Kidney epithelial cell (primary cell): ENCODE measurements at regions not wholly inside any gene's neighbourhood (a gene's known extent, or its start where the extent isn't known, plus 50 kb on each side); places are given as distances from the start of the nearest gene placed in this dataset.
A peak's percentile ranks its signal among the peaks of the same experiment; 100 is the strongest.
"Not testable (repeated sequence)": the region's sequence is repeated elsewhere in the genome, so short reads cannot be mapped to it uniquely, and the experiment has no call there.

Source experiments
- DNase-seq: peaks from one replicate; pipeline ENCODE4 v3.0.0-alpha.2; 2010; ENCODE audit warnings: low read depth
- H3K27me3 ChIP-seq: 2 replicates; pipeline ENCODE4 v1.6.0; 2011; ENCODE audit warnings: low read length; ENCODE audit not compliant: control insufficient read depth, insufficient read depth
- H3K36me3 ChIP-seq: 2 replicates; pipeline ENCODE4 v1.5.1; 2011; ENCODE audit warnings: low read length; ENCODE audit not compliant: control insufficient read depth, insufficient read depth
- H3K4me3 ChIP-seq: 2 replicates; pipeline ENCODE4 v1.5.1; 2011; ENCODE audit warnings: low read depth, mild to moderate bottlenecking, control low read depth, low read length
- CTCF ChIP-seq: IDR thresholded peaks from 2 replicates; pipeline ENCODE4 v1.5.1; 2011; ENCODE audit warnings: mild to moderate bottlenecking, moderate library complexity, low read length, control low read depth, inconsistent platforms; ENCODE audit not compliant: insufficient read depth, poor library complexity, severe bottlenecking

DNA sequence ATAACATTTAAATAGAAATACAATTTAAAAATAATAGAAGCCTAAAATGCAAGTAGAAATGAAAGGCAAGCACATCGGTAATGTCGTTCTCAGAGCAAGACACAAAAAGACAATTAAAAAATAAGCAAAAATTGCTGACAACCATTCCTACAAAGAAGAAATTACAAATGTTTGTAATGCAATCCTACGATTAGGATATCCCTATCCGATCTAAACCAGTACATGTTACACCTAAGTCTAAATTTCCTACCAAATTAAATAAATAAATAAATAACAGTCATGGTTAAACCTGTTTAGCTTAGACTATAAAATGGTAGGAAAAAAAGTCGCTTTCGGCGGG is 90.0 kb downstream of the ANXA2R start:
- Histone ChIP-seq H3K36me3 (no peaks in the 10 kb centered on the region), H3K4me3 (no peak overlapping the region), H3K27me3 (no peaks in the 10 kb centered on the region)
- DNase-seq: no peak
- no peak for TF ChIP-seq CTCF

DNA sequence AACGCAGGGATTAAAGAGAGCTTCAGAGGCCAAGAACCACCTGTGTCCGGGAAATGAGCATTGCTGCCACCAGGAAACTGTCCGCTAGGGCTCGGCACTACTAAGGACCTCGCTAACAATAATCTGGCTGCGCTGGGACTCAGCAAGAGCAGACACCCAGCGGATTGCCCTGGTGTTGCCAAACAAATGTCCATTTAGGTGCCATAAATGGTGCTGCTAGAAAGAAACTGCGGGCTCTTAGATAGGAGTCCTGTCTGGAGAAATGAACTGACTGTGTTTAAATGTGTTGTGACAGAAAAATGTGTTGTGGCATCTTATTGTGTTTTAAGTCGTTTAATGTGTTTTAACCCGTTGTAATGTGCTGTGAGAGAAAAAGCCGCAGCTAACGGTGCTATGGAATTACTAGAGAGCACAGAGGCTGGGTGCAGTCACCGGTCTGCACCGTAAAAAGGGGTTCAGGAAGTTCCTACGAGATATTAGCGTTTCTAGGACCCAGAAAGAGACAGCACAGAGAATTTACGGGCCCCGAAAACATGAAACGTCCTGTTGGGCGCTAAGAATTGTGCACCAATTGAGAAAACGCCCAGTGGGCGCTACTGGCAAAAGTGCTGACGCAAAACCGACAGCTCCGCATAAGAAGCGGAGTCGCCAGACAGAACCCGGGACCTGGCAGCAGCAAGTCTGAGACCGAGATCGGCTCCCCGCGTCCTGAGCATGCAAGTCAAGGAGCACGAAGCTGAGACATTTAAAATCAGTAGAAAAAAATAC is 90.6 kb downstream of the ANXA2R start:
- no peaks in the 10 kb centered on the region for H3K36me3 ChIP-seq
- DNase-seq: no peak
- no peak overlapping the region for H3K4me3 ChIP-seq
- TF ChIP-seq CTCF: peak; percentile 31
- H3K27me3 ChIP-seq: no peaks in the 10 kb centered on the region

GRCh38 chr5:42948961-42949347 is 91.2 kb downstream of the ANXA2R start:
- Histone ChIP-seq H3K4me3 (no peak overlapping the region), H3K36me3 (no peaks in the 10 kb centered on the region), H3K27me3 (peaks cover 2% of the 10 kb centered on the region)
- TF ChIP-seq CTCF: no peak
- DNase-seq: no peak

GRCh38 chr5:42944989-42945388 is 95.1 kb downstream of the ANXA2R start:
- DNase-seq: peak; percentile 80
- TF ChIP-seq CTCF: no peak
- Histone ChIP-seq H3K27me3 (peaks cover 5% of the 10 kb centered on the region), H3K4me3 (no peak overlapping the region), H3K36me3 (no peaks in the 10 kb centered on the region)

GRCh38 chr5:42943931-42944631 is 96.0 kb downstream of the ANXA2R start:
- no peak for DNase-seq
- Histone ChIP-seq H3K27me3 (peaks cover 5% of the 10 kb centered on the region), H3K36me3 (no peaks in the 10 kb centered on the region), H3K4me3 (peak overlapping the region; percentile 10)
- no peak for TF ChIP-seq CTCF

DNA sequence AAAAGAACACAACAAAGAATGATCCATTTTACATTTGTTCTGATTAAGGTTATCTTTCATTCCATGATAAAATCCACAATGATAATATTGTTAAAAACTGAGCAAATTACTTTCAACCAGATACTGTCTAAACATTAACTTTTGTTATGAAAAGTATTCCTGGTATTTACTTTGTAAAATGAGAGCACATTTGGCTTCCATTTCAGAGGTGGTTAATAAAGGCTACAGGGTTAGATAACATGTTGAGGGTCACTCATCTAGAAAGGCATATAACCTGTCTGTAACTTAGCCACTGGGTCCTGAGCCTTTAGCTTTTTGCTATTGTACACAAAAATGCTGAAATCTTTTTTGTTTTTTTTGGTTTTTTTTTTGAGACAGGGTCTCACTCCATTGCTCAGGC is 99.3 kb downstream of the ANXA2R start:
- DNase-seq: no peak
- H3K36me3 ChIP-seq: no peaks in the 10 kb centered on the region
- no peak for TF ChIP-seq CTCF

DNA sequence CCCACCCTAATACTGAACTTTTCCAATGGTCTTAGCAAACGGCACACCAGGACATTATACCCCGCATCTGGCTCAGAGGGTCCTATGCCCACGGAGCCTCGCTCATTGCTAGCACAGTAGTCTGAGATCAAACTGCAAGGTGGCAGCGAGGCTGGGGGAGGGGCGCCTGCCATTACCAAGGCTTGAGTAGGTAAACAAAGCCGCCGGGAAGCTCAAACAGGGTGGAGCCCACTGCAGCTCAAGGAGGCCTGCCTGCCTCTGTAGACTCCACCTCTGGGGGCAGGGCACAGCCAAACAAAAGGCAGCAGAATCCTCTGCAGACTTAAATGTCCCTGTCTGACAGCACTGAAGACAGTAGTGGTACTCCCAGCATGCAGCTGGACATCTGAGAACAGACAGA is 108.1 kb downstream of the ANXA2R start:
- not testable (repeated sequence) for DNase-seq, H3K36me3 ChIP-seq, H3K4me3 ChIP-seq, H3K27me3 ChIP-seq

More for the DNA sequence above, 99.3 kb downstream of the ANXA2R start:
- H3K27me3 ChIP-seq: peaks cover 5% of the 10 kb centered on the region
- no peak overlapping the region for H3K4me3 ChIP-seq

DNA sequence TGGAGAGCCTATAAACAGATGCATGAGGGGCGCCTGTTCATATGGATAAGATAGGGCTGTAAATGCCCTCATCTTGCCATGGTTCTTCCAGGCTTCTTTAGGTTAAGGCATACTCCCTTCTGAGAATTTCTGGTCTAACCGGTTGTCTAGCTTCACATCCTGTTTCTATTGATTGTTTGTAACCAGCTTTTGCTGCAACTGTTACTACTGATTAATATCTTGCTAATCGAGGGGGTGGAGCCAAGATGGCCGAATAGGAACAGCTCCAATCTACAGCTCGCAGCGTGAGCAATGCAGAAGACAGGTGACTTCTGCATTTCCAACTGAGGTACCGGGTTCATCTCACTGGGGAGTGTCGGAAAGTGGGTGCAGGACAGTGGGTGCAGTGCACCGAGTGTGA is 108.7 kb downstream of the ANXA2R start:
- not testable (repeated sequence) for H3K36me3 ChIP-seq, DNase-seq, H3K27me3 ChIP-seq, H3K4me3 ChIP-seq
